ES-I3 (cell line): ENCODE measurements at regions not wholly inside any gene's neighbourhood (a gene's known extent, or its start where the extent isn't known, plus 50 kb on each side); places are given as distances from the start of the nearest gene placed in this dataset.

Experiments
- H3K36me3 ChIP-seq: 2 replicates; pipeline ENCODE4 v1.6.1; 2013; ENCODE audit warnings: mild to moderate bottlenecking, low read length, control low read depth, moderate library complexity; ENCODE audit not compliant: insufficient read depth
- H3K4me1 ChIP-seq: 2 replicates; pipeline ENCODE4 v1.6.1; 2013; ENCODE audit warnings: mild to moderate bottlenecking, control low read depth, low read length; ENCODE audit not compliant: insufficient read depth
- H3K9ac ChIP-seq: 2 replicates; pipeline ENCODE4 v1.6.1; 2013; ENCODE audit warnings: low read depth, mild to moderate bottlenecking, low read length, moderate library complexity
- H3K9me3 ChIP-seq: 2 replicates; pipeline ENCODE4 v1.6.1; 2013; ENCODE audit warnings: mild to moderate bottlenecking, low read length, moderate library complexity; ENCODE audit not compliant: control insufficient read depth, insufficient read depth

DNA sequence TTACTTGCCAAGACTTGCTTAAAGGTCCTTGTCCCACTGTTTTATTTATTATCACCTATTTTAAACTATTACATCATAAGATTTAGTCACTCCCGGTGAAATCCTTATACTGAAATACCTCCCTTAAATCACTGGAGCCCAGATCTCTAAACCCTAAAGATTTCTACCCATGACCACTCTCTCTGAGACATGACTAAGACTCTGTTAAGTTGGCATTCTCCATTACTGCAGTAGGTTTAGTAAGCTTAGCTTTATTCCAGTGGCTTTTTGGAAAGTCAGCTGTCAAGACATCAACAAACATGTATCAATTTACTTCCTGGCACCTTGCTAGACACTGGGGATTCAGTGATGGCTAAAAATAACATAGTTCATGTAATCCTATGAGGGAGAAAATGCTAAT is 874.2 kb downstream of the KCNMA1 start:
- Histone ChIP-seq H3K9ac (no peak overlapping the region), H3K36me3 (no peaks in the 10 kb centered on the region), H3K4me1 (no peaks in the 10 kb centered on the region), H3K9me3 (no peaks in the 10 kb centered on the region)

DNA sequence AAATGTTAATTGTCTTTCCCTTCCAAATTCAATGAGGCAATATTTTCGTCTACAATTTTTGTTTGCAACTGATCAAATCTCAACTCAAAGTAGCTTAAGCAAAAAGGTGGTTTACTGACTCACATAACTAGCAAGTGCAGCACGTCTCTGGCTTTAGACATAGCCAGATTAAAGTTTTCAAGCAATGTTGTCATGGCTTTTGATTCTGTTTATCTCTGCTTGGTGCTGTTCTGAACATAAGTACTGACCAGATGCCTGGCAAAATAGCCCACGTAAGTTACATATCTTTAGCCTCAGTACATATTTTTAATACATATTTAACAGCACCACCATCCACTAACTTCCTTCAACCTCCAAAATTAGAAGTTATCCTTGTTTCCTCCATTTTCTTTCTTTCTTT is 877.9 kb downstream of the KCNMA1 start:
- no peaks in the 10 kb centered on the region for H3K9me3 ChIP-seq
- H3K36me3 ChIP-seq = no peaks in the 10 kb centered on the region
- no peaks in the 10 kb centered on the region for H3K4me1 ChIP-seq
- no peak overlapping the region for H3K9ac ChIP-seq

DNA sequence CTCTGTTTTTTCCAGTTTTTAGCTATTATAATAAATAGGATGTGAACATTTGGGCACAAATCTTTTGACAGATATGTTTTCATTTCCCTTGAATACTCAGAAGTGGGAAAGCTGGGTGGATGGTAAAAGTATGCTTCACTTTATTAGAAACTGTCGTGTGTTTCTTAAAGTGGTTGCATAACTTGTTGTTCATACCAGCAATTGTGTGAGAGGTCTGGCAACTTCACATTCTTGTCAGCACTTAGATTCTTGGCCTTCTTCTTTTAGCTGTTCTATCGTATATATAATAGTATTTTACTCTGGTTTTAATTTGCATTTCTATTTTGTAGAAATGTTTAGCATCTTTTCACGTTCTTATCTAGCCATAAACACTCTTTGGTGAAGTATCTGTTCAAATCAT is 894.4 kb downstream of the KCNMA1 start:
- no peaks in the 10 kb centered on the region for H3K9me3 ChIP-seq
- no peaks in the 10 kb centered on the region for H3K36me3 ChIP-seq
- H3K9ac ChIP-seq = no peak overlapping the region
- H3K4me1 ChIP-seq = no peaks in the 10 kb centered on the region

DNA sequence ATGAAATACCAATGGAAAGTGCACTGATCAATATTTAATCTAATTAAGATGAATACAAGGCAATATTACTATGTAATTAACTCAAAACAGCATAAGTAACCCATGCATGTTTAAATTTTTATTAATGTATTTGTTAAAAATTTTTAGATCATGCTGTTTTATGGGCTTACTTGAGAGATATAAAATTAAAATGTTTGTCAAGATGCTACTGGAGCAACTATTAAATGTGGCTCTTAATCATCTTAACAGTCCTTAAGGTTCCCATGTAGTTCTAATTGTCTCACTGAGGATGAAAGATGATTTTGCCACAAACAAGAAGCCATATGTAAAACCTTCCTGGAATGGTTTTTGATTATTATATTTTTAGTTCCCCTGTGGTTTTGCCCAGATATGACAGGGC is 897.1 kb downstream of the KCNMA1 start:
- no peaks in the 10 kb centered on the region for H3K36me3 ChIP-seq
- no peaks in the 10 kb centered on the region for H3K9me3 ChIP-seq
- no peaks in the 10 kb centered on the region for H3K4me1 ChIP-seq
- H3K9ac ChIP-seq = no peak overlapping the region

DNA sequence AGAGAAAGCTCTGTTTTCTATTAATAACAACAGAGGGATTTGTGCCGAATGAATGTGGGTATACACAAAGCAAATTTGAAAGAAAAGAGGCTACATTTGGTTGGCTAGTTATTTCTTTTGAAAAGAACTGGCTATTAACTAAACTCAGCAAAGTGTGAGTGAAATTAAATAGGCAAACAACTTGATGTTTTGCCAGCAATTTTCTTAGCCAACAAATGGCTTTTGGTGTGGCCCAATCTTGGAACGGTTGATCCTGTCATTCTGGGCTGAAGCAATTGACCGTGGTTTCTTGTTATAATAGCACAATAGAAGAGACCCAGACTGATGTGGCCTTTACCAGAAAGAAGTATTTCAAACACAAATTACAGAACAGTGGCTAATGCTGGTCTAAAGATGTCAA is 898.6 kb downstream of the KCNMA1 start:
- Histone ChIP-seq H3K9ac (no peak overlapping the region), H3K9me3 (no peaks in the 10 kb centered on the region), H3K36me3 (no peaks in the 10 kb centered on the region), H3K4me1 (no peaks in the 10 kb centered on the region)

DNA sequence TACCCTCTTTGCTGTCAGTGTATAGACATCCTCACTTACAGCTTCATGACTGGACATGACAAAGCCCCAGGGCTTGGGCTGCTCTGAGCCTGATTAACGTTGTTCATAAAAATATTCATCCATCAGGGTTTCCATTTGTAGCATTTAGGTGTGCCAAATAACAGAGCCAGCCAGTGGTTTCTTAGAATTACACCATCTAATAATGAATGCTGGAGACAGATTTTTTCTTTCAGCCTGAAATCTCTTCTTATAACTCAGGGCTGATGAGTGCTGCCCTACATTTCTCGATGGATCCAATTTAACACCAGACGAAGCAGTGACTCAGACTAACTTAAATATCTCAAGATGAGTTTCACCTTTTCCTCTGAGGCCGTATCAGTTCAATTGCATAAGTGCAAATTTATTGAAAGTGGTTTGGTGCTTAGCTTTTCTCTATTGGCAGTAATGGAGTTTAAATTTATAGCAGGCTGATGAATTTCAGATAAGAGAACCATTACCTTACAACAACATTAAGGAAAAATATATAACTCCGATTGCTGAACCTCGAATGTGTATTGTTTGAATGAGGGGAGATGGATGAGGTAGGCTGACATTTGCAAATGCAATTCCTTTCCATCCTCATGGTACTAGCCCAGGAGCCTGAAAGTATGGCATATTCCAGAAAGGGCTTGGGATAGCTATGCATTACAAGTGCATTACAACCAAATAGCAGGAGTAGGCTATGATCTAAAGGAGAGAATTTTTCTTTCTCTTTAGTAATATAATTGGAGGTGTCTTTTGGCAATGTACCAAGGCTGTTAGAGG is 900.6 kb downstream of the KCNMA1 start:
- H3K9ac ChIP-seq = no peak overlapping the region
- H3K36me3 ChIP-seq = no peaks in the 10 kb centered on the region
- H3K9me3 ChIP-seq = no peaks in the 10 kb centered on the region
- no peaks in the 10 kb centered on the region for H3K4me1 ChIP-seq

DNA sequence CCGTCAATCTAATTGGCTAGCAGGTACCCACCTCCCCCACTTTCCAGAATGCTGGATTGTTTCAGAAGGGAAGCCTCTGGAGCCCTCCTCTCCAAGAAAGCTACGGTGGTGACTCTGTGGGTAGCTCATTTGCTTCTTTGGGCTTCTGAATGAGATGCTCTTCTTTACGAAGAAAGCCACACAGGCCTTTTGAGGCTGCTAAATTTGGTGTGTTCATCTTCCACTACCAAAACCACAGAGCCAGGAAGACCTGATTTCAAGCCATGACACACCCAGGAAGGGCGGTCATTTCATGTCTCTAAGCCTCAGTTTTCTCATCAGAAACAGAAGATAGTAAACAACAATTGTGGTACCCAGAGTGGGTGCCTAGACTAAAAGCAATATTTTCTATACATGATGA is 901.2 kb downstream of the KCNMA1 start:
- Histone ChIP-seq H3K9me3 (no peaks in the 10 kb centered on the region), H3K4me1 (no peaks in the 10 kb centered on the region), H3K9ac (no peak overlapping the region), H3K36me3 (no peaks in the 10 kb centered on the region)

DNA sequence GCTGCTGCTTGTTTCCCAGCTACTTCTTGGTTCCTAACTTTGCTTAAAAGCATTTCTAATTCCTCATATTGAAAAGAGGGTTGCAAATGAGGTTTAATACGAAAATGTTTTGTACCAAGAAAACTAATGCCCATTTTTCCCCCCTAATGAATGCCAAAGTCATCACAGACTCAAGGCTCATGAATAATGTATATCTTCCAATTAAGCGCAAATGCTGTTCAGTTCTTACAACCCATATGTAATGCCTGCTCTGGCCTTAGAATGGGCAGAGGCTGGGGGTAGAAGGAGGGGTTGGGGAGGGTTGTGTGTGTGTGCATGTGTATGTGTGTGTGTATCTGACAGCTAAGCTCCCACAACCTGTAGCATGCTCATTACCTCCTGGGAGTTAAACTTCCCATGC is 901.7 kb downstream of the KCNMA1 start:
- no peaks in the 10 kb centered on the region for H3K36me3 ChIP-seq
- no peaks in the 10 kb centered on the region for H3K4me1 ChIP-seq

DNA sequence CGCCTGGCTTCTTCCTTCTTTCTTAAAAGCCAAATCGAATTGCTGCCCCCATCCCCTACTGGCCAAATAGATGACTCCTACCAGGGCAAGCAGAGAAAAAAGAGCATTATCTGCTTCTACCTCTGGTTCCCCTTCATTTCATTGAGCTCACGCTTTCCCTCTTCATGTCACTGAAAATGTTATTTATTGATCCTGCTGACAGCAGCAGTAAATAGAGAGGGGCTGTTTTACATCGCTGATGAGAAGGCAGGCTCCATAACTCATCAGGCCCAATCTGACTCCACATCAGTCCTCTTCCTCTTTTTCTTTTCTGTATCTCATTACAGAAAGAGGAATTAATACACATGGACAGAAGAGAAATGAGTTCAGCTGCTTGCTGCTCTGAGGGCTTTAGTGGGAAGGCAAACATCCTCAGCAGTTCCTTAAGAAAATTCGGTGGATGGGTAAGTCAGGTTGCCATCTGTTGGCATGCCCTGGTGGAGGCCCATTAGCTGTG is 904.1 kb downstream of the KCNMA1 start:
- no peak overlapping the region for H3K9ac ChIP-seq
- no peaks in the 10 kb centered on the region; the same call in 1 of the 2 replicates for H3K9me3 ChIP-seq
- H3K36me3 ChIP-seq = no peaks in the 10 kb centered on the region
- H3K4me1 ChIP-seq = no peaks in the 10 kb centered on the region

More for the DNA sequence above, 901.7 kb downstream of the KCNMA1 start:
- no peak overlapping the region for H3K9ac ChIP-seq
- no peaks in the 10 kb centered on the region for H3K9me3 ChIP-seq

DNA sequence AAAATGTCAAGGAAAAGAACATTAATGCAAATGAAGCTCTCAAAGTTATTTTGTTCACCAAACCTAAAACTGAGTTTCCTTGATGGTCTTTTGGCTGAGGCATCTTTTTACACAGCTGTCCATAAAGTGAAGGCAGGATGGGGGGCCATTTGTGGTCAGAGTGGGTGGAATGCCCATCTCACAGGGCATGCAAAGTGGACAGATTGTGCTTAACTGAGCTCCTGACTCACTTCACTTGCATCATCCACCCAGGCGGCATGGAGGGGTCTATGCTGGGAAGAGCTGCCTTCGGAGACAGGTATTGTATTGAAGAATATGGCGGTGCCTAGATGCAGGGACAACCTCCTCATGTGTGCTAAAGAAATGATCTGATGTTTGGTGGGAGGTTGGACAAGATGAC is 905.3 kb downstream of the KCNMA1 start:
- Histone ChIP-seq H3K9me3 (no peaks in the 10 kb centered on the region; the same call in 1 of the 2 replicates), H3K9ac (no peak overlapping the region), H3K36me3 (no peaks in the 10 kb centered on the region), H3K4me1 (no peaks in the 10 kb centered on the region)

DNA sequence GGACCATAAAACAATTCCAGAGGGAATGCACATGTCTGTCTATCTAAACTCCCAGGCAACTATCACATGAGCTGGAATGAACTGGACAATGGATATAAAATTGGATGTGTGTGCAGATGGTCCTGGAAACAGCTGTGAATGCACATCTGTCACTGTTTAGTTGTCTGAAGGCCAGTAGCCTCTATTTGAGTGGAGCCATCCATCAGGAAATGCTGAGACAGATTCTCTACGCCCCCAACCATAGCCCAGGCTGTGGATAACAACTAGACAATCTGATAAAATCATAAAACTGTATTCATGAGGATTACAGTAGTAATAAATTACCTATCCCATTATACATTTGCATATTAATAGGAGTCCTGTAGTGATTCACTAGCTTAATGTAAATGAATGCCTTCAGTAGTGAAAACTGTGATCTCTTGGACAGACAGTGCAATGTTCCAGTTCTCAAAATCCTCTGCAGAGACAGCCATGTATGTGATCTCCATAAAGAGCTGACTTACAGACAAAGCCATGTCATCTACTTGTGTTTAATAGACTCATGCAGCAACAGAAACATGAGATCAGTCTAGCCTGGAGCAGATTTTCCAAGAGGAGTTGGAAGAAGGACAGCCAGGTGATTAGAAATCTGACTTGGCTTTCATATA is 907.6 kb downstream of the KCNMA1 start:
- Histone ChIP-seq H3K9ac (no peak overlapping the region), H3K36me3 (no peaks in the 10 kb centered on the region), H3K9me3 (no peaks in the 10 kb centered on the region; the same call in 1 of the 2 replicates), H3K4me1 (no peaks in the 10 kb centered on the region)

DNA sequence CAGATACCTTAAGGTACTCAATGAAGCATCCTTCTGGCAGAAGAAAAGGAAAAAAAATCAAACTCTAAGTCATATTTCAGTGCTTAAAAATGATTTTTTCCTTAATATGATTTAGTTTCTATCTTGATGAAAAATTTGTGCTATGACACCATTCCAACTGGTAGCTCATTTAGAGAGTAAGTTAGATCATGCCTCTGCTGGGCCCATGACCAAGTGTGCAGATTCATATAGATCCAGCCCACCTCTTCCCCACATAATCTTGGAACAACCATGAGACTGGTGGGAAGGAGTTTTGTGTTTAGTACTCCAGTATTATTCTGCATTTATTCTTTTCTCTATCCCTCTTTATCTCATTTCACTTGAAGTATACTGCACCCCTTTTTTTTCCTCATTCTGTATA is 908.3 kb downstream of the KCNMA1 start:
- H3K9ac ChIP-seq = no peak overlapping the region
- no peaks in the 10 kb centered on the region for H3K4me1 ChIP-seq
- H3K9me3 ChIP-seq = no peaks in the 10 kb centered on the region; the same call in 1 of the 2 replicates
- H3K36me3 ChIP-seq = no peaks in the 10 kb centered on the region

DNA sequence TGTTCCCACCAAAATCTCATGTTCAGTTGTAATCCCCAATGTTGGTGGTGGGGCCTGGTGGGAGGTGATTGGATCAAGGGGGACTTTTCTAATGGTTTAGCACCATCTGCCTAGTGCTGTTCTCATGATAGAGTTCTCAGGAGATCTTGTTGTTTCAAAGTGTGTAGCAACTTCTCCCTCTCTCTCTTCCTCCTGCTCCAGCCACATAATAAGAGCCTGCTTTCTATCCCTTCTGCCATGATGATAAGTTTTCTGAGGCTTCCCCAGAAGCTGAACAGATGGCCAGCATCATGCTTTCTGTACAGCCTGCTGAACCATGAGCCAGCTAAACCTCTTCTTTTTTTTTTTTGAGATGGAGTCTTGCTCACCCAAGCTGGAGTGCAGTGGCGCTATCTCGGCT is 910.6 kb downstream of the KCNMA1 start:
- H3K36me3 ChIP-seq = no peaks in the 10 kb centered on the region
- no peak overlapping the region for H3K9ac ChIP-seq
- 0 out of 2 replicates have a peak, but pooled peaks cover 7% of the 10 kb centered on the region for H3K4me1 ChIP-seq
- no peaks in the 10 kb centered on the region; the same call in 1 of the 2 replicates for H3K9me3 ChIP-seq

DNA sequence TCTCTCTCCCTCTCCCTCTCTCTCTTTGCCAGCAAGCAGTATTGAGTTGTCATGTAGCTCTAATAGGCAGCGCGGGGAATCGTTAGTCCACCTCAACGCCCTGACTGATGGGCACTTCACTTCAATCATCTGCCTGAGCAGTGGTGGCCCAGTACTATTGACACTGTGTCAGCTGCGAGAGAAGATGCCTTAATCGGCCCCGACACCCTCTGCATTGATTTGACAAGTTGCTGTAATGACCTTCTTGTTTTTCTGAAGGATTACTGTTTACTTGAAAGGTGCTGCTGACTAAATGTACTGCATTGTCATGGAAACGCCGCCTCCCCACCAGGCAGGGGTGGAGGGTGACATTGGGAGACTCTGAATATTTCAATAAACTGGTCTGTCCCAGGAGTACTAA is 913.8 kb downstream of the KCNMA1 start:
- H3K9ac ChIP-seq = no peak overlapping the region
- H3K9me3 ChIP-seq = no peaks in the 10 kb centered on the region
- H3K4me1 ChIP-seq = 0 out of 2 replicates have a peak, but pooled peaks cover 7% of the 10 kb centered on the region
- no peaks in the 10 kb centered on the region for H3K36me3 ChIP-seq
